ENCODE measurements at regions not wholly inside any gene's neighbourhood (a gene's known extent, or its start where the extent isn't known, plus 50 kb on each side); places are given as distances from the start of the nearest gene placed in this dataset.

- no peak for DNase-seq (ENCODE audit: low read depth)
Measured at GRCh38 chr9:89881431-89881830, 276.6 kb downstream of the GADD45G start.

- no peak for DNase-seq (ENCODE audit: low read depth)
Measured at GRCh38 chr9:89882930-89883361, 278.1 kb downstream of the GADD45G start.

- no peak for DNase-seq (ENCODE audit: low read depth)
Measured at GRCh38 chr9:89883401-89884341, 278.9 kb downstream of the GADD45G start.

- DNase-seq (ENCODE audit: low read depth): no peak
Measured at GRCh38 chr9:89884356-89885083, 279.7 kb downstream of the GADD45G start.

- no peak for DNase-seq (ENCODE audit: low read depth)
Measured at GRCh38 chr9:89885156-89885555, 280.3 kb downstream of the GADD45G start.

- no peak for DNase-seq (ENCODE audit: low read depth)
Measured at GRCh38 chr9:89886281-89886700, 281.5 kb downstream of the GADD45G start.

- DNase-seq (ENCODE audit: low read depth): no peak
Measured at GRCh38 chr9:89887286-89887685, 282.5 kb downstream of the GADD45G start.

- DNase-seq (ENCODE audit: low read depth): no peak
Measured at GRCh38 chr9:89888233-89888632, 283.4 kb downstream of the GADD45G start.

- DNase-seq (ENCODE audit: low read depth): no peak
Measured at GRCh38 chr9:89888677-89889076, 283.9 kb downstream of the GADD45G start.

- DNase-seq (ENCODE audit: low read depth): no peak
Measured at GRCh38 chr9:89889865-89890264, 285.1 kb downstream of the GADD45G start.

GRCh38 chr9:89890326-89890980 is 285.6 kb downstream of the GADD45G start:
- DNase-seq (ENCODE audit: low read depth): no peak

- DNase-seq (ENCODE audit: low read depth): no peak
Measured at GRCh38 chr9:89891221-89891590, 286.4 kb downstream of the GADD45G start.

GRCh38 chr9:89891591-89892304 is 286.9 kb downstream of the GADD45G start:
- DNase-seq (ENCODE audit: low read depth): no peak

- DNase-seq (ENCODE audit: low read depth): no peak
Measured at GRCh38 chr9:89892920-89893319, 288.1 kb downstream of the GADD45G start.

- DNase-seq (ENCODE audit: low read depth): no peak
Measured at GRCh38 chr9:89893886-89894285, 289.1 kb downstream of the GADD45G start.

- DNase-seq (ENCODE audit: low read depth): no peak
Measured at GRCh38 chr9:89896806-89897340, 292.1 kb downstream of the GADD45G start.

GRCh38 chr9:89899573-89899972 is 294.8 kb downstream of the GADD45G start:
- DNase-seq (ENCODE audit: low read depth): no peak

GRCh38 chr9:89901920-89902319 is 297.1 kb downstream of the GADD45G start:
- DNase-seq (ENCODE audit: low read depth): no peak

- DNase-seq (ENCODE audit: low read depth): no peak
Measured at GRCh38 chr9:89902450-89903140, 297.8 kb downstream of the GADD45G start.

- DNase-seq (ENCODE audit: low read depth): no peak
Measured at GRCh38 chr9:89903141-89903475, 298.3 kb downstream of the GADD45G start.

Data from activated T-helper 1 cell treated with Interleukin-2 at 50 U/mL for 16 hours (primary cell).